Neuronal stem cell (in vitro differentiated cells): ENCODE measurements at regions not wholly inside any gene's neighbourhood (a gene's known extent, or its start where the extent isn't known, plus 50 kb on each side); places are given as distances from the start of the nearest gene placed in this dataset.

Source experiments
- DNase-seq: peaks from one replicate; pipeline ENCODE4 v3.0.0-alpha.2; 2013; ENCODE audit warnings: low spot score
- H2AFZ ChIP-seq: one replicate; pipeline ENCODE4 v1.6.1; 2013; ENCODE audit warnings: mild to moderate bottlenecking, low read length, inconsistent platforms
- H2AK5ac ChIP-seq: 2 replicates; pipeline ENCODE4 v1.6.1; 2013; ENCODE audit warnings: low read depth, mild to moderate bottlenecking, inconsistent platforms, low read length, moderate library complexity, mixed read lengths
- H2BK120ac ChIP-seq: 2 replicates; pipeline ENCODE4 v1.6.1; 2013; ENCODE audit warnings: low read depth, mild to moderate bottlenecking, inconsistent platforms, low read length, moderate library complexity, mixed read lengths
- H2BK12ac ChIP-seq: one replicate; pipeline ENCODE4 v1.6.1; 2013; ENCODE audit warnings: low read length, inconsistent platforms
- H2BK15ac ChIP-seq: 2 replicates; pipeline ENCODE4 v1.6.1; 2013; ENCODE audit warnings: mild to moderate bottlenecking, low read length, inconsistent platforms, mixed read lengths
- H2BK5ac ChIP-seq: one replicate; pipeline ENCODE4 v1.6.1; 2013; ENCODE audit warnings: inconsistent platforms, mild to moderate bottlenecking, low read length, moderate library complexity
- H3K14ac ChIP-seq: one replicate; pipeline ENCODE4 v1.6.1; 2013; ENCODE audit warnings: low read length, inconsistent platforms
- H3K18ac ChIP-seq: 2 replicates; pipeline ENCODE4 v1.6.1; 2013; ENCODE audit warnings: low read length, inconsistent platforms
- H3K23ac ChIP-seq: 2 replicates; pipeline ENCODE4 v1.6.1; 2013; ENCODE audit warnings: low read depth, mild to moderate bottlenecking, mixed read lengths, low read length, inconsistent platforms; ENCODE audit not compliant: poor library complexity
- H3K27ac ChIP-seq: replicated peaks from 3 replicates; pipeline ENCODE4 v1.5.1; 2013; ENCODE audit warnings: low read length, inconsistent platforms
- H3K27me3 ChIP-seq, 3 experiments: 2 replicates each; pipeline ENCODE4 v1.6.1; 2013; ENCODE audit warnings: low read length in 3 of 3, mild to moderate bottlenecking in 2 of 3, inconsistent platforms in 1 of 3, low read depth in 1 of 3, mixed read lengths in 1 of 3, moderate library complexity in 1 of 3; ENCODE audit not compliant: control insufficient read depth in 3 of 3, insufficient read depth in 3 of 3
- H3K36me3 ChIP-seq, 2 donors: replicated peaks in 1 of 2; 2 replicates each; pipeline ENCODE4 v1.6.1; 2013; ENCODE audit warnings: low read length in 2 of 2; ENCODE audit not compliant: control insufficient read depth in 2 of 2, insufficient read depth in 2 of 2
- H3K4ac ChIP-seq: 2 replicates; pipeline ENCODE4 v1.6.1; 2013; ENCODE audit warnings: inconsistent platforms, mild to moderate bottlenecking, low read length, moderate library complexity
- H3K4me1 ChIP-seq, 2 donors: 1 replicate in 1 of 2; 2 replicates in 1 of 2; pipeline ENCODE4 v1.6.1; 2013; ENCODE audit warnings: low read length in 2 of 2, low read depth in 1 of 2; ENCODE audit not compliant: control insufficient read depth in 2 of 2, insufficient read depth in 1 of 2
- H3K4me2 ChIP-seq: one replicate; pipeline ENCODE4 v1.6.1; 2013; ENCODE audit warnings: mild to moderate bottlenecking, low read length, inconsistent platforms; ENCODE audit not compliant: insufficient read depth, poor library complexity, severe bottlenecking
- H3K4me3 ChIP-seq, 2 donors: 2 replicates each; pipeline ENCODE4 v1.5.1; 2013; ENCODE audit warnings: low read length in 2 of 2, mild to moderate bottlenecking in 2 of 2, inconsistent platforms in 1 of 2, moderate library complexity in 1 of 2
- H3K79me1 ChIP-seq: one replicate; pipeline ENCODE4 v1.6.1; 2013; ENCODE audit warnings: low read depth, mild to moderate bottlenecking, inconsistent platforms, low read length, moderate library complexity
- H3K9ac ChIP-seq: one replicate; pipeline ENCODE4 v1.6.1; 2013; ENCODE audit warnings: mild to moderate bottlenecking, low read depth, low read length, inconsistent platforms; ENCODE audit not compliant: poor library complexity
- H3K9me3 ChIP-seq, 2 donors: replicated peaks in 1 of 2; 2 replicates each; pipeline versions ENCODE3 to v1.6.1; 2013; ENCODE audit warnings: low read length in 2 of 2, mild to moderate bottlenecking in 2 of 2, inconsistent platforms in 1 of 2, low read depth in 1 of 2, mixed read lengths in 1 of 2, moderate library complexity in 1 of 2; ENCODE audit not compliant: control insufficient read depth in 2 of 2, insufficient read depth in 1 of 2
- H4K8ac ChIP-seq: one replicate; pipeline ENCODE4 v1.6.1; 2013; ENCODE audit warnings: low read depth, mild to moderate bottlenecking, inconsistent platforms, low read length, moderate library complexity
- H4K91ac ChIP-seq: one replicate; pipeline ENCODE4 v1.6.1; 2013; ENCODE audit warnings: low read length, low read depth, mild to moderate bottlenecking, inconsistent platforms; ENCODE audit not compliant: poor library complexity
- WGBS, 2 donors: extraction: QIAGEN DNeasy Blood & Tissue Kit; methylation state at CpG; one replicate each; pipeline ENCODE4 v1.1.7; 2013; ENCODE audit warnings: missing lambda C conversion rate in 2 of 2, mixed read lengths in 1 of 2; ENCODE audit not compliant: insufficient read length in 2 of 2, insufficient replicate concordance in 1 of 2; ENCODE audit errors: extremely low coverage in 2 of 2; 5-methylcytosine and 5-hydroxymethylcytosine counted together

DNA sequence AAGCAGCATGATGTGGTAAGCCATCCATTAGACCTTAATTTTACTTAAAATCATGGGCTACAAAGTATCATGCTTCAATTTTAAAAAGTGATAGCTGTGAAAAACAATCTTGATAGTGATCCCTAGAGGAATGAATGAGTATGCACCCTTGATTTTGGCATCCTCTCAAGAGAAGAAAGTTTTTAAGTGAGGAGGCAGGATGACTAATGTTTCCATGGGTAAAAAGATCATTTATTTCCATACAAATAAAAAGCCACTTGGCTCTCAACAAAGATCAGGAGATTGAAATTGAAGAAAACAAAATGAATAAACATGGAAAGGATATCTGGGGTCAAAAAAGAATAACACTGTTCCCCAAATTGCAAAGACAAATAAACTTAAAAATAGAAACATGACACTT, 305.4 kb downstream of the MEX3B start:
- Histone ChIP-seq H2BK120ac (no peak overlapping the region), H3K4me1 (no peaks in the 10 kb centered on the region), H3K4me3 (no peak overlapping the region), H3K36me3 (no peaks in the 10 kb centered on the region), H2AFZ (no peak overlapping the region), H2BK5ac (no peak overlapping the region), H3K27ac (no peak overlapping the region), H4K8ac (no peak overlapping the region), H3K9me3 (peaks cover 0 to 2% of the 10 kb centered on the region in 2 donors), H3K14ac (no peak overlapping the region), H3K79me1 (no peaks in the 10 kb centered on the region), H3K18ac (no peak overlapping the region), H3K27me3 (no peaks in the 10 kb centered on the region), H3K4ac (no peak overlapping the region), H2BK12ac (no peak overlapping the region), H2BK15ac (no peak overlapping the region), H3K9ac (no peak overlapping the region), H3K23ac (no peak overlapping the region), H4K91ac (no peak overlapping the region), H3K4me2 (no peak overlapping the region), H2AK5ac (no peak overlapping the region)
- DNase-seq = no peak

DNA sequence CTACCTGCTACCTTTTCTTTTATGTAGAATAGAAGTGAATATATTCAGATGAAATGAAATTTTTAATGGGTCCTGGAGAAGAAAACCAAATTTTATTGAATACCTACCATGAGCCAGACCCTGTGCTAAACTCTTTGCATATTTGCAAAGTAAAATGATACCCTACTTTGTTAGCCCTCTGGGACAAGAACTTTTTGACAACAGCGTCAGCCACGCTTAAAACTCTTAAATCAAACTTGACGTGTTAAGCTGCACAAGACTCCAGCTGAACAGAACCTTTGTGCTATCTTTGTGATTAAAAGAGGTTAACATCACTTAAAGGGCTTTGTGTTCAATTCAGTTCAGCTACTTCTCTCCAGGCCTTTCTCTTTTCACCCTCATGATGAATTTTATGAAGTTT, 316.5 kb downstream of the MEX3B start:
- no peak overlapping the region for H3K23ac ChIP-seq
- no peaks in the 10 kb centered on the region for H3K27me3 ChIP-seq
- no peak overlapping the region for H3K4me2 ChIP-seq
- H2BK5ac ChIP-seq = no peak overlapping the region
- no peak overlapping the region for H3K4me3 ChIP-seq
- DNase-seq = no peak
- H4K8ac ChIP-seq = no peak overlapping the region
- no peak overlapping the region for H2AFZ ChIP-seq
- no peak overlapping the region for H2AK5ac ChIP-seq
- no peak overlapping the region for H3K9ac ChIP-seq
- no peak overlapping the region for H3K14ac ChIP-seq
- H3K4ac ChIP-seq = no peak overlapping the region
- no peak overlapping the region for H2BK12ac ChIP-seq
- no peaks in the 10 kb centered on the region for H3K4me1 ChIP-seq
- no peak overlapping the region for H3K27ac ChIP-seq
- H3K18ac ChIP-seq = no peak overlapping the region
- no peaks in the 10 kb centered on the region for H3K36me3 ChIP-seq
- H2BK120ac ChIP-seq = no peak overlapping the region
- no peaks in the 10 kb centered on the region for H3K79me1 ChIP-seq
- WGBS, 2 donors = no CpG with 5 or more reads among the region's 3 CpGs
- peaks cover 0 to 4% of the 10 kb centered on the region in 2 donors for H3K9me3 ChIP-seq
- no peak overlapping the region for H4K91ac ChIP-seq
- no peak overlapping the region for H2BK15ac ChIP-seq

DNA sequence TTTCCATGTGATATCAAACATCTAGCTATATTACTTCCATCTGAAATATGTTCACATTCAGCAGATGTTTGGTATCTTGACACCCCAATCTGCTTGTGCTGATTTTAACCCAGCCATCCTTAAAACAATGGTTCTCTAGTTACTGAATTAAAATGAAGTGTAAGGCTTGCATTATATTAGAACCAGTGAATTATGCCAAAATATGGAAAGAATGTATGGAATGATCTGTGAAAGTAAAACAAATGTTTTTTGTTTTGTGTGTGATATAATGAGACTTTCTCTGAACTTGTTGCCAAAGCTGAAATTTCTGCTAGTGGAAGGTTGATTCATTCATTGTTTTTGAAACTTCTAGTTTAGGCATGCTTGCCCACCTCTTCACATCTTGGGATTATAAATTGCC, 317.1 kb downstream of the MEX3B start:
- Histone ChIP-seq H2AK5ac (no peak overlapping the region), H3K4me2 (no peak overlapping the region), H2BK5ac (no peak overlapping the region), H3K18ac (no peak overlapping the region), H3K9ac (no peak overlapping the region), H3K79me1 (no peaks in the 10 kb centered on the region), H2BK120ac (no peak overlapping the region), H4K91ac (no peak overlapping the region), H3K4ac (no peak overlapping the region), H2BK12ac (no peak overlapping the region), H3K9me3 (peaks cover 0 to 5% of the 10 kb centered on the region in 2 donors), H3K23ac (no peak overlapping the region), H3K4me3 (no peak overlapping the region), H3K36me3 (no peaks in the 10 kb centered on the region), H2BK15ac (no peak overlapping the region), H3K27ac (no peak overlapping the region), H2AFZ (no peak overlapping the region), H3K4me1 (no peaks in the 10 kb centered on the region), H3K27me3 (no peaks in the 10 kb centered on the region), H3K14ac (no peak overlapping the region), H4K8ac (no peak overlapping the region)
- DNase-seq = no peak

DNA sequence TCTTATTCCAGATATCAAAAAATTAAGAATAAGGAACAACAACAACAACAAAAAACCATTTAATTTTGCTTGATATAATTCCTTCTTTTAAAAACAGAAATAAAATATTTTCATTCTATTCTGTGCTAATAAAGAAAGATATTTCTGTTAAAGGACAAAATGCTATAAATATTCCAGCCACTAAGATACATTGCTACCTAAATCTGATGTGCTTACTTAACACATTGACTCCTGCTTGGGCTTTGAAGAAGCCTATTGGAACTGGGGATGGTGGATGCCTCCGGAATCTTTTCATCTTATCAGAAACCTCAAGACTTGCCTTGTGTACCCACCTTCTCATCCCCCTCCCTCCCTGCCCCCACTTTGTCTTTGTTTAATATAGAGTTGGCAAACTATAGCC, 320.2 kb downstream of the MEX3B start:
- Histone ChIP-seq H2AK5ac (no peak overlapping the region), H3K4ac (no peak overlapping the region), H2BK5ac (no peak overlapping the region), H3K4me3 (no peak overlapping the region), H2AFZ (no peak overlapping the region), H3K4me1 (no peaks in the 10 kb centered on the region), H2BK15ac (no peak overlapping the region), H2BK120ac (no peak overlapping the region), H3K23ac (no peak overlapping the region), H2BK12ac (no peak overlapping the region), H3K27ac (no peak overlapping the region), H3K9ac (no peak overlapping the region), H3K79me1 (no peaks in the 10 kb centered on the region), H3K14ac (no peak overlapping the region), H3K18ac (no peak overlapping the region), H3K27me3 (no peaks in the 10 kb centered on the region), H3K9me3 (peaks cover 0 to 6% of the 10 kb centered on the region in 2 donors), H4K91ac (no peak overlapping the region), H3K36me3 (no peaks in the 10 kb centered on the region), H3K4me2 (no peak overlapping the region), H4K8ac (no peak overlapping the region)
- no CpG with 5 or more reads among the region's 1 CpG for WGBS, 2 donors
- no peak for DNase-seq
